GM18499 (cell line): ENCODE measurements at regions not wholly inside any gene's neighbourhood (a gene's known extent, or its start where the extent isn't known, plus 50 kb on each side); places are given as distances from the start of the nearest gene placed in this dataset.
"Not testable (repeated sequence)": the region's sequence is repeated elsewhere in the genome, so short reads cannot be mapped to it uniquely, and the experiment has no call there.

Source experiments
- ATAC-seq: cut with Tn5 transposase; IDR thresholded peaks from one replicate; pipeline ENCODE4 v1.9.1; 2021; ENCODE audit warnings: moderate number of reproducible peaks; ENCODE audit not compliant: insufficient read depth, unreplicated experiment

- no peak for ATAC-seq
Observed at GRCh38 chr5:166188501-166189325, 2102.7 kb upstream of the WWC1 start.

- ATAC-seq: no peak
Observed at GRCh38 chr5:166192696-166193095, 2098.7 kb upstream of the WWC1 start.

GRCh38 chr5:166195981-166196380 is 2095.5 kb upstream of the WWC1 start:
- ATAC-seq: no peak

- no peak for ATAC-seq
Observed at GRCh38 chr5:166200532-166200931, 2090.9 kb upstream of the WWC1 start.

- no peak for ATAC-seq
Observed at GRCh38 chr5:166211640-166212039, 2079.8 kb upstream of the WWC1 start.

- ATAC-seq: no peak
Observed at GRCh38 chr5:166236327-166236726, 2055.1 kb upstream of the WWC1 start.

- no peak for ATAC-seq
Observed at GRCh38 chr5:166240705-166241104, 2050.7 kb upstream of the WWC1 start.

- no peak for ATAC-seq
Observed at GRCh38 chr5:166245556-166245955, 2045.9 kb upstream of the WWC1 start.

- ATAC-seq: no peak
Observed at GRCh38 chr5:166251786-166252185, 2039.7 kb upstream of the WWC1 start.

- ATAC-seq: no peak
Observed at GRCh38 chr5:166257661-166258060, 2033.8 kb upstream of the WWC1 start.

GRCh38 chr5:166262395-166262794 is 2029.0 kb upstream of the WWC1 start:
- no peak for ATAC-seq

GRCh38 chr5:166267907-166268306 is 2023.5 kb upstream of the WWC1 start:
- ATAC-seq: no peak

- ATAC-seq: no peak
Observed at GRCh38 chr5:166270712-166271111, 2020.7 kb upstream of the WWC1 start.

GRCh38 chr5:166276006-166276405 is 2015.4 kb upstream of the WWC1 start:
- ATAC-seq: no peak

- no peak for ATAC-seq
Observed at GRCh38 chr5:166279828-166280227, 2011.6 kb upstream of the WWC1 start.

GRCh38 chr5:166281433-166281832 is 2010.0 kb upstream of the WWC1 start:
- no peak for ATAC-seq

- ATAC-seq: no peak
Observed at GRCh38 chr5:166282939-166283338, 2008.5 kb upstream of the WWC1 start.

GRCh38 chr5:166285361-166285760 is 2006.1 kb upstream of the WWC1 start:
- ATAC-seq: no peak

GRCh38 chr5:166286832-166287231 is 2004.6 kb upstream of the WWC1 start:
- ATAC-seq: no peak

- no peak for ATAC-seq
Observed at GRCh38 chr5:166287866-166288265, 2003.6 kb upstream of the WWC1 start.

GRCh38 chr5:166291800-166292199 is 1999.6 kb upstream of the WWC1 start:
- ATAC-seq: not testable (repeated sequence)

- no peak for ATAC-seq
Observed at GRCh38 chr5:166293892-166294291, 1997.6 kb upstream of the WWC1 start.
